Kidney epithelial cell (primary cell): ENCODE measurements at regions not wholly inside any gene's neighbourhood (a gene's known extent, or its start where the extent isn't known, plus 50 kb on each side); places are given as distances from the start of the nearest gene placed in this dataset.

Experiments
- DNase-seq: peaks from one replicate; pipeline ENCODE4 v3.0.0-alpha.2; 2010; ENCODE audit warnings: low read depth
- H3K27me3 ChIP-seq: 2 replicates; pipeline ENCODE4 v1.6.0; 2011; ENCODE audit warnings: low read length; ENCODE audit not compliant: control insufficient read depth, insufficient read depth
- H3K36me3 ChIP-seq: 2 replicates; pipeline ENCODE4 v1.5.1; 2011; ENCODE audit warnings: low read length; ENCODE audit not compliant: control insufficient read depth, insufficient read depth
- H3K4me3 ChIP-seq: 2 replicates; pipeline ENCODE4 v1.5.1; 2011; ENCODE audit warnings: low read depth, mild to moderate bottlenecking, control low read depth, low read length
- TF ChIP-seq, protein P1 (sequence below): IDR thresholded peaks from 2 replicates; pipeline ENCODE4 v1.5.1; 2011; ENCODE audit warnings: mild to moderate bottlenecking, moderate library complexity, low read length, control low read depth, inconsistent platforms; ENCODE audit not compliant: insufficient read depth, poor library complexity, severe bottlenecking

DNA sequence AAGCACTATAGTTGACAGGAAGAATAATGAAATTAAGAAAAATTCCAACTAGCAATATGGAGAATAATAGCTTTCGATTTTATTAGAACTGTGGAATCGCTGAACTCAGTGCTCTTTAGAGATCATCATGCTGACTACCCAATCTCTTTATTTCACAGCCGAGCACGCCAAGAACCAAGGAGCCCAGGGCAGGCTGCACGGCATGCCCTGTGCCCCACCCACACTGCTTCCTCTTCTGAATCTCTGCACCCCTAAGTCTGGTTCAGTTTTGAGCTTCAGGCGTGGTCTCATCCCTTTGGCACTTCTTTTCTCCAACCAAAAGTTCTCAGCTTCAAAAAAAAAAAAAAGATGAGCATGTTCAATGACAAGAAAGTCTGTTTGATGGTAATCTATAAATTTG is 92.4 kb upstream of the ZNF800 start:
- no peak for DNase-seq
- Histone ChIP-seq H3K27me3 (no peaks in the 10 kb centered on the region), H3K36me3 (no peaks in the 10 kb centered on the region), H3K4me3 (no peak overlapping the region)
- TF ChIP-seq, protein P1, sequence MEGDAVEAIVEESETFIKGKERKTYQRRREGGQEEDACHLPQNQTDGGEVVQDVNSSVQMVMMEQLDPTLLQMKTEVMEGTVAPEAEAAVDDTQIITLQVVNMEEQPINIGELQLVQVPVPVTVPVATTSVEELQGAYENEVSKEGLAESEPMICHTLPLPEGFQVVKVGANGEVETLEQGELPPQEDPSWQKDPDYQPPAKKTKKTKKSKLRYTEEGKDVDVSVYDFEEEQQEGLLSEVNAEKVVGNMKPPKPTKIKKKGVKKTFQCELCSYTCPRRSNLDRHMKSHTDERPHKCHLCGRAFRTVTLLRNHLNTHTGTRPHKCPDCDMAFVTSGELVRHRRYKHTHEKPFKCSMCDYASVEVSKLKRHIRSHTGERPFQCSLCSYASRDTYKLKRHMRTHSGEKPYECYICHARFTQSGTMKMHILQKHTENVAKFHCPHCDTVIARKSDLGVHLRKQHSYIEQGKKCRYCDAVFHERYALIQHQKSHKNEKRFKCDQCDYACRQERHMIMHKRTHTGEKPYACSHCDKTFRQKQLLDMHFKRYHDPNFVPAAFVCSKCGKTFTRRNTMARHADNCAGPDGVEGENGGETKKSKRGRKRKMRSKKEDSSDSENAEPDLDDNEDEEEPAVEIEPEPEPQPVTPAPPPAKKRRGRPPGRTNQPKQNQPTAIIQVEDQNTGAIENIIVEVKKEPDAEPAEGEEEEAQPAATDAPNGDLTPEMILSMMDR: no peak

DNA sequence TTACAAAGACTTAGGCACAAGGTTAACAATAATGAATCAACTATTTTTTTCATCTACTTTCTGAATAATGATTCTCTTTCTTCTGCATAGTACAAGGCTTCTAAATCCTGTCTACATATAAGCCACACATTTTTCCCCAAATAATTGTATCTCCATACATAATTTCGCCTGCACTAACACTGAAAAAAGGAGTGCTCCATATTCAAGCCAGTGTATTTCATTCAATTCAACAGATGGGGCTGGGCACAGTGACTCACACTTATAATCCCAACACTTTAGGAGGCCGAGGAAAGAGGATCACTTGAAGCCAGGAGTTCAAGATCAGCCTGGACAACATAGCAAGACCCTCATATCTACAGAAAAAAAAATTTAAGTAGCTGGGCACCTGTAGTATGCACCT is 86.0 kb upstream of the ZNF800 start:
- no peak for DNase-seq
- TF ChIP-seq, protein P1: no peak
- no peak overlapping the region for H3K4me3 ChIP-seq
- H3K36me3 ChIP-seq: no peaks in the 10 kb centered on the region
- H3K27me3 ChIP-seq: no peaks in the 10 kb centered on the region

DNA sequence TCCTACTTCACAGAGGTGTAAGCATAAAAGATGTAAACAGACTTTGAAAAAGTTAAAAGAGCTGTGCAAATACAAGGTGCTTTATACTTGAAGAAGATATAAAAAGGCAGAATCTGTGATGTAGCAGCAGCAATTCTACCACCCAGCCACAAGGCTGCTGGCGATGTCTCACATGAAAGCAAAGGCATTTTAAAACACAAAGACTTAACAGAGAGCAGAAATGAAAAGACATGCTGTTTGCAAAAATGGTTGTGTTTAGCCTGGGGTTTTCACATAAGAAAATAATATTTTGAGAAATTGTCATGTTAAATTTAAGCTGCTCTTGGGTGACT is 85.5 kb upstream of the ZNF800 start:
- H3K4me3 ChIP-seq: no peak overlapping the region
- no peak for DNase-seq

DNA sequence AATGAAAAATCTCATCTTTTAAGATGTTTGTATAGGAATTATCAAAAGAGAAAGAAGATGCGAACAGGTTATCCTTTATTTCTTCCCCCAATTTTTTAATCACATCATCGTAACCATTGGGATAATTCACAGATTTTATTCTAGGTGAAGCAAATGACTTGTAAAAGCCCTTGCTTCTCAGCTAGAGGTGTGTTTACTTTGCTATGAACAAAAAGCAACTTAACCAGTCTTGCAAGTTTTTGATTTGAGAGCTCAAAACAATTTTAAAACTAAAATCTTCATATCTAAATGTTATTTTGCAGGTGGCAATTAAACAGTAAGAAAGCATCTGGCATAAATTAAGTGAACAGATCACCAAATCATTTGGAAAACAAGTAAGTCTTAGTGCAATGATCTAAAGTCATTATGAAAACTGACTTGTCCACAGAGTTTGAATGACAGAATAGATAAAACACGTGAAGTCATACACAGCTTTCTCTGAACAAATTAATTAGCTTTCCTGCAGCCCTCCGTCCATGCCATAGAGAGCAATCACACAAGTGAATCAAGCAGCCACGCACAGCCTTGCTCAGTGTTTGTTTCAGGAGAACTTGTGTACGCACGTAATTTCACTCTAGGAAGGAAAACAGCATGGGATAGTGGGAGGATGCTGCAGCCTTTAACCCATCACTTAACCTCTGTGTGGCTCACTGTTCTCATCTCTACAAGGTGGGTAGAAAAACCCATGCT is 85.0 kb upstream of the ZNF800 start:
- no peak overlapping the region for H3K4me3 ChIP-seq
- H3K36me3 ChIP-seq: no peaks in the 10 kb centered on the region
- no peaks in the 10 kb centered on the region for H3K27me3 ChIP-seq
- TF ChIP-seq, protein P1: no peak
- DNase-seq: no peak

More for the DNA sequence above, 85.5 kb upstream of the ZNF800 start:
- TF ChIP-seq, protein P1: no peak
- Histone ChIP-seq H3K36me3 (no peaks in the 10 kb centered on the region), H3K27me3 (no peaks in the 10 kb centered on the region)

DNA sequence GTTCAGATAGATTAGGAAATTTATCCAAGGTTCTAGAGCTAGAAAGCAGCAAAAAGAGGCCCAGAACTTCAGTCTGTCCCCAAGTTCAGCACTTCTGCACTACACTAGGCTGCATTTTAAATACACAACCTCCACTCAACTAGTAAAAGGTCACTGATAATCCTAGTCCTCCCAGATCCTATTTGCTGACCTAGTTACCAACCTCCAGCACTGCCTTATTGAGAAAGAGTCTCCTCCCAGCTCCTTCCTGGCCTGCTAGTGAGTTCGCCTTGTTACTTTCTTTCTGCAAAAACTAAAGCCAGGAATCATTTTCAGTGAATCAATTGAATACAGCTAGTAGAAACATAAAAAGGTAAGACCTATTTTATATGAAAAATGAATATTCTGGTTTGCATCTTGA is 84.1 kb upstream of the ZNF800 start:
- DNase-seq: no peak
- no peaks in the 10 kb centered on the region for H3K27me3 ChIP-seq
- no peak overlapping the region for H3K4me3 ChIP-seq
- no peaks in the 10 kb centered on the region for H3K36me3 ChIP-seq
- TF ChIP-seq, protein P1: no peak

DNA sequence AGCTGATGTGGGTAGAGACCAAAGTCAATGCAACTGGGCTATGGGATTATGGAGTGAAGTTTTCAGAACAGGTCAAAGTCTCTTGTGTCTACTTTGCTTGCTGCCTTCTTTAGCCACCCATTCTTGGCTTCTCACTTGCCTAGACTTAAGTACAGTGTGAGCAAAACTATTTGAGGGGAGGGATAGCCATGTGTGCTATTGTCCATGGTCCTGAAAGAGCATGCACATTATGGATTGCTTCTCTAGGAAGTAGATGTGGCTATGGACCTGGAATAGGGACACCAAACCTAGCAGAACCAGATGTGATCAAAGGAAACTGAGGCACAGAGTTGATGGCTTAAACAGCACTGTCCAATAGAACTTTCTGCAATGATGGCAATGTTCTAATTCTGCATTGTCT is 81.9 kb upstream of the ZNF800 start:
- no peaks in the 10 kb centered on the region for H3K27me3 ChIP-seq
- H3K4me3 ChIP-seq: no peak overlapping the region
- no peaks in the 10 kb centered on the region for H3K36me3 ChIP-seq
- TF ChIP-seq, protein P1: no peak
- no peak for DNase-seq
